Tibial nerve (tissue), 3 donors: ENCODE measurements at regions not wholly inside any gene's neighbourhood (a gene's known extent, or its start where the extent isn't known, plus 50 kb on each side); places are given as distances from the start of the nearest gene placed in this dataset.

Experiments
- EP300 ChIP-seq, 2 donors: sonication (generic); formaldehyde crosslinking; IDR thresholded peaks; one replicate each; pipeline ENCODE4 v1.6.1; 2017; ENCODE audit warnings: antibody characterized with exemption in 2 of 2, mild to moderate bottlenecking in 1 of 2
- POLR2A ChIP-seq, 2 donors: fragments of 450-650 bp; IDR thresholded peaks; one replicate each; pipeline ENCODE4 v1.6.1; 2017; ENCODE audit warnings: antibody characterized with exemption in 2 of 2, mild to moderate bottlenecking in 2 of 2, moderate library complexity in 2 of 2

GRCh38 chr20:60372822-60373221 is 414.6 kb downstream of the CDH26 start:
- TF ChIP-seq POLR2A (IDR thresholded peaks at IDR 0.05) = no peak
- TF ChIP-seq EP300 (IDR thresholded peaks at IDR 0.05) = no peak
